Lower leg skin (tissue), 3 donors: ENCODE measurements at regions not wholly inside any gene's neighbourhood (a gene's known extent, or its start where the extent isn't known, plus 50 kb on each side); places are given as distances from the start of the nearest gene placed in this dataset.

ENCODE experiments used
- POLR2A ChIP-seq, 2 donors: fragments of 450-650 bp; IDR thresholded peaks; one replicate each; pipeline ENCODE4 v1.6.1; 2016 to 2017; ENCODE audit warnings: antibody characterized with exemption in 2 of 2, mild to moderate bottlenecking in 1 of 2, moderate library complexity in 1 of 2
- TF ChIP-seq, protein P1 (sequence below), 3 donors: fragments of 450-650 bp; IDR thresholded peaks; one replicate each; pipeline ENCODE4 v1.5.1; 2016; ENCODE audit warnings: antibody characterized with exemption in 3 of 3, mild to moderate bottlenecking in 3 of 3, moderate library complexity in 2 of 3

DNA sequence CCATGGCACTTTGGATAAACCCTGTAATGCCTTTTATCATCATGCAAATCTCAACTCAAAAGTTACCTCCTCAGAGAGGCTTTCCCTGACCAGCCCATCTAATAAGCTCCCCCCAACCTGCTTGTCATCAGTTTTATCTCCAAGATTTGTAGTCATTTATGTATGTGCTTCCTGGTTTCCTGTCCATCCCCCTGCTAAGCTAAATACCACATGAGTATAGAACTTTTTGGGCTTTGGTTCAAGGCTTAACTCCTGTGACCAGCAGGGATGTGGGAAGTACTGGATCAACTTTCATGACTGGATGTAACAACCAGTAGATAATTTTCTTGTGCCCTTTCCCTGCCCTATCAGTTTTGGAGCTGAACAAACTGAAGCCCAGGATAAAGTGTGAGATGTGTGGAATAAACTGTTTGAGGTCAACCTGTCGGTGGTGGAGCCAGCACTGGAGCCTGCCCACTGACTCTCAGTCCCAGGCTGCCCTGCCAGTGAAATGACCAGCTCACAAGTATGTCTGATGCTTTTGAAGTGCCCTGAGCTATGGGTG, 148.6 kb downstream of the CYP26A1 start:
- TF ChIP-seq, protein P1, sequence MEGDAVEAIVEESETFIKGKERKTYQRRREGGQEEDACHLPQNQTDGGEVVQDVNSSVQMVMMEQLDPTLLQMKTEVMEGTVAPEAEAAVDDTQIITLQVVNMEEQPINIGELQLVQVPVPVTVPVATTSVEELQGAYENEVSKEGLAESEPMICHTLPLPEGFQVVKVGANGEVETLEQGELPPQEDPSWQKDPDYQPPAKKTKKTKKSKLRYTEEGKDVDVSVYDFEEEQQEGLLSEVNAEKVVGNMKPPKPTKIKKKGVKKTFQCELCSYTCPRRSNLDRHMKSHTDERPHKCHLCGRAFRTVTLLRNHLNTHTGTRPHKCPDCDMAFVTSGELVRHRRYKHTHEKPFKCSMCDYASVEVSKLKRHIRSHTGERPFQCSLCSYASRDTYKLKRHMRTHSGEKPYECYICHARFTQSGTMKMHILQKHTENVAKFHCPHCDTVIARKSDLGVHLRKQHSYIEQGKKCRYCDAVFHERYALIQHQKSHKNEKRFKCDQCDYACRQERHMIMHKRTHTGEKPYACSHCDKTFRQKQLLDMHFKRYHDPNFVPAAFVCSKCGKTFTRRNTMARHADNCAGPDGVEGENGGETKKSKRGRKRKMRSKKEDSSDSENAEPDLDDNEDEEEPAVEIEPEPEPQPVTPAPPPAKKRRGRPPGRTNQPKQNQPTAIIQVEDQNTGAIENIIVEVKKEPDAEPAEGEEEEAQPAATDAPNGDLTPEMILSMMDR (IDR thresholded peaks at IDR 0.05), result no peak
- no peak for TF ChIP-seq POLR2A (IDR thresholded peaks at IDR 0.05)
